GM12875 (cell line): ENCODE measurements at regions not wholly inside any gene's neighbourhood (a gene's known extent, or its start where the extent isn't known, plus 50 kb on each side); places are given as distances from the start of the nearest gene placed in this dataset.
"Not testable (repeated sequence)": the region's sequence is repeated elsewhere in the genome, so short reads cannot be mapped to it uniquely, and the experiment has no call there.

Experiments used
- H3K4me3 ChIP-seq: one replicate; pipeline ENCODE4 v1.5.1; 2011; ENCODE audit warnings: low read depth, low read length, control low read depth
- TF ChIP-seq, protein P1 (sequence below): IDR thresholded peaks from 2 replicates; pipeline ENCODE4 v1.5.1; 2011; ENCODE audit warnings: low read depth, mild to moderate bottlenecking, control low read depth, inconsistent platforms, low read length, moderate library complexity, borderline replicate concordance; ENCODE audit not compliant: insufficient read depth

- H3K4me3 ChIP-seq = no peak overlapping the region
- TF ChIP-seq, protein P1, sequence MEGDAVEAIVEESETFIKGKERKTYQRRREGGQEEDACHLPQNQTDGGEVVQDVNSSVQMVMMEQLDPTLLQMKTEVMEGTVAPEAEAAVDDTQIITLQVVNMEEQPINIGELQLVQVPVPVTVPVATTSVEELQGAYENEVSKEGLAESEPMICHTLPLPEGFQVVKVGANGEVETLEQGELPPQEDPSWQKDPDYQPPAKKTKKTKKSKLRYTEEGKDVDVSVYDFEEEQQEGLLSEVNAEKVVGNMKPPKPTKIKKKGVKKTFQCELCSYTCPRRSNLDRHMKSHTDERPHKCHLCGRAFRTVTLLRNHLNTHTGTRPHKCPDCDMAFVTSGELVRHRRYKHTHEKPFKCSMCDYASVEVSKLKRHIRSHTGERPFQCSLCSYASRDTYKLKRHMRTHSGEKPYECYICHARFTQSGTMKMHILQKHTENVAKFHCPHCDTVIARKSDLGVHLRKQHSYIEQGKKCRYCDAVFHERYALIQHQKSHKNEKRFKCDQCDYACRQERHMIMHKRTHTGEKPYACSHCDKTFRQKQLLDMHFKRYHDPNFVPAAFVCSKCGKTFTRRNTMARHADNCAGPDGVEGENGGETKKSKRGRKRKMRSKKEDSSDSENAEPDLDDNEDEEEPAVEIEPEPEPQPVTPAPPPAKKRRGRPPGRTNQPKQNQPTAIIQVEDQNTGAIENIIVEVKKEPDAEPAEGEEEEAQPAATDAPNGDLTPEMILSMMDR = no peak
Observed at GRCh38 chr10:125257521-125258108, 97.3 kb upstream of the CTBP2 start.

DNA sequence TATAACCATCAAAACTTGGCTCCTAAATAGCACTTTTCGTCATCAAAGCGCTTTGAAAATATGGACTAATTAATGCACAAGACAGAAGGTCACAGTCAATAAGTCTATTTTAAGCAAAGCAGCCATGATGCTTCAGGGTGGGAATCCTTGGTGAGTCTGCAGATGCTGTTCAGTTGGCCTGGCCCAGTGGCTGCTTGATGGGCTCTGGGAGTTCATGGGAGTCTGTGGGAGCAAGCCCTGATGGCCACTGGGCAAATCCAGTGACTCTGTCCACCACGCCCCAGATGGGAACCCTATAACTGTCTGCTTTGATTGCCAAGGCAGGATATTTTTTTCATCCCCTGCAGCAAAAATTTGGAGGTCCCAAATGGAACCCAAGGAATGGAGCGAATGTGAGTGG, 95.7 kb upstream of the CTBP2 start:
- no peak overlapping the region for H3K4me3 ChIP-seq
- TF ChIP-seq, protein P1 = no peak

DNA sequence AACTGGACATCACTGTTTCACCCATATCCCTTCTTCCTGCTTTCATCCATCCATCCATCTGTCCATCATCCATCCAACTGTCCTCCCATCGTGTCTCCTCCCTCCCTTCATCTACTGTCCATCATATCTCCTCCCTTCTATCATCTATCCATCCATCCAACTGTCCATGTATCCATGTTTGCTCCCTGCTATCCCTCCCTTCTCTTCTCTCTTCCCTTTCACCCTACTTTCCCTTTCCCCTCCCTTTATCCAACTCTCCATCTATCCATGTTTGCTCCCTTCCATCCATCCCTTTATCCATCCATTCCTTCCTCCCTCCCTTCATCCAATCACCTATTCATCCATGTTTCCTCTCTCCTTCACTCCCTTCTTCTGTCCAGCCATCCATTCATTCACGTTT, 92.6 kb upstream of the CTBP2 start:
- H3K4me3 ChIP-seq = no peak overlapping the region
- TF ChIP-seq, protein P1 = no peak

- not testable (repeated sequence) for H3K4me3 ChIP-seq
Observed at GRCh38 chr10:125250834-125251233, 90.5 kb upstream of the CTBP2 start.

GRCh38 chr10:125249948-125250347, 89.6 kb upstream of the CTBP2 start:
- TF ChIP-seq, protein P1 = no peak
- no peak overlapping the region for H3K4me3 ChIP-seq

DNA sequence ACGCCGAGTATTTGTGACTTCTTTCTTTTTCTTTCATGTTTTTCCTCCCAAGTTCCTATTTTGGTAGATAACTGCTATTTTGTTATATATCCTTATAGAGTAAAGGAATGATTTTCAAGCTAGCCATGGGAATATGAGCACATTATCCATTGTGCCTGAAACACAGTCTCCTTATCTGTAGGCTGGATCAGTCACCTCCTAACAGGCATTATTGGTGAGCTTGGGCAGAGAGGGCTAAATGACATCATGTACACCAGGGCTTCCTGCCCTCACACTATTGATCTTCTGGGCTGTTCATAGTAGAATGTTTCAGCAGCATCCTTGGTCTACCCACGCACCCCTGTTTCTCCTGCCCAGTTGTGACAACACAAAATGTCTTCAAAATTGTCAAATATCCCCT, 88.1 kb upstream of the CTBP2 start:
- TF ChIP-seq, protein P1 = no peak
- H3K4me3 ChIP-seq = no peak overlapping the region

- no peak overlapping the region for H3K4me3 ChIP-seq
- TF ChIP-seq, protein P1 = no peak
Observed at GRCh38 chr10:125247576-125247975, 87.2 kb upstream of the CTBP2 start.

DNA sequence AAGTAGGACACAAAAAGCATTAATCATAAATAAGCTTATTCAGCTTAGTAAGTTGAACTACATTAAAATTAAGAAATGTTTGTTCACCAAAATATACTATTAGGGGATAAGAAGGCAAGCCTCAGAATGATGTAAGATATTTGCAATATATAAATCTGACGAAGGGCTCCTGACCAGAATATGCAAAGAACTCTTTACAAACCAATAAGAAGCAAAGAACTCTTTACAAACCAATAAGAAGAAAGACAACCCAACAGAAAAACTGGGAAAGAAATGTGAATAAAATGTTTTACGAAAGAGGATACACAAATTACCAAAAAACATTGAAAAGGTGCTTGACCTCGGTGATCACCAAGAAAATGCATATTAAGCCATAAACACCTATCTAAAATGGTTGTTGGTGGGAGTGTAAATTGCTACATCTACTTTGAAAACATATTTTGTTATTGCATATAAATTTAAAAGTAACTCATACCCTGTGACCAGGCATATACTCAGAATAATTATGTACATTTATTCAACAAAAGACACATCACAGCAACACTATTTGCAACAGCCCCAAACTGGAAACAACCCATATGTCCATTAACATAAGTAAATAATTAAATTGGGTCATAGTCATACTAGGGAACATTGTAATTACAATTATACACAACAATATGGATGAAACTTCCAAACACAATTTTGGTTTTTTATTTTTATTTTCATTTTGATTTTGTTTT, 83.3 kb upstream of the CTBP2 start:
- TF ChIP-seq, protein P1 = no peak
- no peak overlapping the region for H3K4me3 ChIP-seq
